GM12864 (cell line): ENCODE measurements at regions not wholly inside any gene's neighbourhood (a gene's known extent, or its start where the extent isn't known, plus 50 kb on each side); places are given as distances from the start of the nearest gene placed in this dataset.

Experiments used
- DNase-seq: peaks from one replicate; pipeline ENCODE4 v3.0.0-alpha.2; 2011; ENCODE audit warnings: low read depth
- H3K4me3 ChIP-seq: 2 replicates; pipeline ENCODE4 v1.5.1; 2011; ENCODE audit warnings: mild to moderate bottlenecking, low read depth, low read length, control low read depth
- TF ChIP-seq, protein P1 (sequence below): IDR thresholded peaks from 2 replicates; pipeline ENCODE4 v1.5.1; 2011; ENCODE audit warnings: low read depth, mild to moderate bottlenecking, moderate library complexity, low read length, control low read depth, inconsistent platforms; ENCODE audit errors: missing control alignments

DNA sequence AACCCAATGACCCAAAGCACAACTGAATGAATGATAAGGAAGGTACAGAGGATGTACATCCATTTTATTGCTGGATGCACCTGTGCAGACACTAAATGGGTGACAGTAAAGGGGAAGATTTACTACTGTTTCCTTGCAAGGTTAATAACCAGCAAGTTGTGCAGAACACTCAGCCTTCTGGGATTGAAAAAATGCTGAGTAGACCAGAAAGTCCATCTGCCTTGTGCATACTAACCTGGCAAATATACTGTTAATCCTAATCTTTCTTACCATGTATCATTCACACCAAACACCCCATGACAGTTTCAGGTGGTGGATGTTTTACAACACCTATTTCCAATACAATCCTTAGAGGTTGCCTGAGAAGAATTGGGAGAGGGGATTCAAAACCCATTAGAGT is 814.1 kb upstream of the NRXN1 start:
- DNase-seq, result no peak
- H3K4me3 ChIP-seq, result no peak overlapping the region
- TF ChIP-seq, protein P1, sequence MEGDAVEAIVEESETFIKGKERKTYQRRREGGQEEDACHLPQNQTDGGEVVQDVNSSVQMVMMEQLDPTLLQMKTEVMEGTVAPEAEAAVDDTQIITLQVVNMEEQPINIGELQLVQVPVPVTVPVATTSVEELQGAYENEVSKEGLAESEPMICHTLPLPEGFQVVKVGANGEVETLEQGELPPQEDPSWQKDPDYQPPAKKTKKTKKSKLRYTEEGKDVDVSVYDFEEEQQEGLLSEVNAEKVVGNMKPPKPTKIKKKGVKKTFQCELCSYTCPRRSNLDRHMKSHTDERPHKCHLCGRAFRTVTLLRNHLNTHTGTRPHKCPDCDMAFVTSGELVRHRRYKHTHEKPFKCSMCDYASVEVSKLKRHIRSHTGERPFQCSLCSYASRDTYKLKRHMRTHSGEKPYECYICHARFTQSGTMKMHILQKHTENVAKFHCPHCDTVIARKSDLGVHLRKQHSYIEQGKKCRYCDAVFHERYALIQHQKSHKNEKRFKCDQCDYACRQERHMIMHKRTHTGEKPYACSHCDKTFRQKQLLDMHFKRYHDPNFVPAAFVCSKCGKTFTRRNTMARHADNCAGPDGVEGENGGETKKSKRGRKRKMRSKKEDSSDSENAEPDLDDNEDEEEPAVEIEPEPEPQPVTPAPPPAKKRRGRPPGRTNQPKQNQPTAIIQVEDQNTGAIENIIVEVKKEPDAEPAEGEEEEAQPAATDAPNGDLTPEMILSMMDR, result no peak

DNA sequence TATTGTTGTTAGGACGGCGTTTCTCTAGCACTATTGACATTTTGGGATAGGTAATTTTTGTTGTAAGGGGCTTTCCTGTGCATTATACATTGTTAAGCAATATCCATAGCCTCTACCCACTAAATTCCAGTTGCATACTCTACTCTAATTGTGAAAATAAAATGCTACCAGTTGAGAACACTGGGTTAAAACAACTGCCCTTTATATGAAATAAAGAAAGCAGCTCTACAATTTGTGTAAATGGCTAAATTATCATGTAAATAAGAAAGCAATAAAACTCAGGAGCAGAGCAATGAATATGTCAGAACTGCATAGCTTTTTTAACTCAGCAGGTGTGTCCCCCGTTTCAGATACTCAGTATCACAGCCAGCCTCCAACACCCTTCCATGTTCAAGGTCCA is 812.7 kb upstream of the NRXN1 start:
- TF ChIP-seq, protein P1, result no peak
- no peak overlapping the region for H3K4me3 ChIP-seq
- DNase-seq, result no peak

DNA sequence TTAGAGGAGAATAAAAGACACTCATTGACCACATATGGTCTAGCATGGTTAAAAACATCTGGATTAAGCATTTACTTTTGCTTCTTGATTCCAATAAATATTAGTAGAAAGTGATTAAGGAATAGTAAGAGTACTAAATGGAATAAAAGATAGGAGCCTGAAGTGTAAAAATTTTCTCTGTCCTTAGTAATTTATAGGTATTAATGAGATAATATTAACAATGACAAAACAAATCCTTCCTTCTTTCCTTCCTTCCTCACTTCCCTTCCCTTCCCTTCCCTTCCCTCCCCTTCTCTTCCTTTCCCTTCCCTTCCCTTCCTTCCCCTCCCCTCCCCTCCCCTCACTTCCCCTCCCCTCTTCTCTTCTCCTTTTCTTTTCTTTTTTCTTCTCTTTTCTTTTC is 797.5 kb upstream of the NRXN1 start:
- H3K4me3 ChIP-seq, result no peak overlapping the region
- TF ChIP-seq, protein P1, result no peak
- DNase-seq, result no peak

DNA sequence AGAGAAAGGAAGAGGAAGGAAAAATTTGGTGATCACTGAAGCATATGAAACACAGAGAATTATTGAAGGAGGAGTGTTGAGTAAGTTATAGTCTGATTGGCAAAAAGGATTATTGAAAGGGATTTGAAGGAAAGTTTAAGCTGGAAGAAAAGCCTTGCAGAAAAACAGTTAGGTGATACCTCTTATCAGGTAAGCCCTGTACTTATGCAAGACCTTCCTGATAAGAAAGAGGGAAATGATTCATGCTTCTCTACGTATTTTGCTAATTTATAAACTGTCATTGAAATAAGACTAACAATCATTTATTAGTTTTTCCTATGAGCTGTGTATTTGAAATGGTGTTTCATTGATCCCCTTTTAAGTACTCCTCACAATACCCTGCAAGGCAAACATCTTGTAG is 793.9 kb upstream of the NRXN1 start:
- DNase-seq, result no peak
- TF ChIP-seq, protein P1, result no peak
- H3K4me3 ChIP-seq, result no peak overlapping the region

DNA sequence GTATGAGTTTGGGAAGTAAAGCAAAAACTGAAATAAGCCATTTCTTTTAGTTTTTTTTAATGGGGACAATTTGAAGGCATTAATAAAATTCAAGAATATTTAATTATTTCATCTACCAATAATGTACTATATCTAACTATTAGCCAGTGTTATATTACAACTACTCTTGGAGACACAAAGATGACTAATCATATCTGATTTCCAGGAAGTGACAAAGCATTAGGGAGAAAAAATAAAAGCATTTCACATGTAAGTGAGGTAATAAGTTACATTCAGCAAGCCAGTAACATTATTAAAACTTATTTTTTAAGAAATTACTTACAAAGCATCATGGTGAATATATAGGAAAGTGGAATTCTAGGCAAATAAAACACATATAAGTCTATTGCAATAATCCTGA is 781.3 kb upstream of the NRXN1 start:
- no peak overlapping the region for H3K4me3 ChIP-seq

DNA sequence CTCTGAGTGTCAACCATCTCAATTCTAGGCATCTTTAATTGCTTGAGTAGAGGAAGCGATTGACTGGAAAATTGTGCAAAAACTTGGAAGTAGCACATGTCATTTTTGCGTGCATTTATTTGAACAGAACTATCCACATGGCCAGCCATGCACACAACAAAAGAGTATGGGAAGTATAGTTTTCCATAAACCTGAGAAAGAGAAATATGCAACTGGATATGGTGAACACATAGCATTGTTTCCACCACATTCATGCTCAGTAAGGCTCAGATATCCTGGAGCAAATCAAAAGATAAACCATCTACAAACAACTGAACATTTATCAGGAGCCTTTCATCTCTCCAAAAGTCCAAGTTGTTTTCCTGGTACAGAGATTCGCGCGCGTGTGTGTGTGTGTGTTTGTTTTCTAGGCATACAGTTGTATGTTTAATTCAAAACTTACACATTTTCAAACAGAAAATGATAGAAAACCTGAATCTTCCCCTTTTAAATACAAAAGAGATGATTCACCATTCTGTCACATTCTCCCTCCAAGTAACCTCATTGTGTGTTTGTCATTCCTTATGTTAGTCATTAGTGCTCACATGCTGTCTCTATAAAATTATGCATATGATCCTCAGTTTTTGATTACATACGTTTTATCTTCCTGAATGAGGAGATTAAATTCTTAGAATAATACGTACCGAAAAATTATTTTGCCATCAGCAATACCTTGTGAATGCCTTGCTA is 780.4 kb upstream of the NRXN1 start:
- TF ChIP-seq, protein P1, result no peak
- no peak for DNase-seq

More for the DNA sequence above, 781.3 kb upstream of the NRXN1 start:
- TF ChIP-seq, protein P1, result no peak
- no peak for DNase-seq

DNA sequence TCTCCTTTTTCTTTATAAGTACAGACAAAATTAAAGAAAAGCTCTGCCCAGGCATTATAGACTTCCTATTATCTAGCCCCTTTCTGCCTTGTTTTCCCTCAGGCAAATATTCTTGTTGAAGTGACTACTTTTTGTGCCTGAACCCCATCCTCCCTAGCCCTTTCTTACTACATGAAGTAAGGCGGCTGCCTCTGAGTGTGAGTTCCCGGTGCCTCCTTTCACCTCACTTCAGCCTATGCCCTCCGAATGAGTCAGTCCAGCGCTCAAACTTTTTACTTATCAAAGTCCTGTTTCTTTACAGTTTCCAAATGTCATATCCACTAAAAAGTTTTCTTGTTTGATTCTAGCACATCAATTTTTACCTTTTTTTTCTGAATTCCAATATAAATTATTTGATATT is 778.3 kb upstream of the NRXN1 start:
- H3K4me3 ChIP-seq, result no peak overlapping the region
- TF ChIP-seq, protein P1, result no peak
- no peak for DNase-seq

More for the DNA sequence above, 780.4 kb upstream of the NRXN1 start:
- no peak overlapping the region for H3K4me3 ChIP-seq
